DND-41 (cell line): ENCODE measurements at regions not wholly inside any gene's neighbourhood (a gene's known extent, or its start where the extent isn't known, plus 50 kb on each side); places are given as distances from the start of the nearest gene placed in this dataset.

Experiments
- ATAC-seq: fragments of 200-7000 bp; cut with Tn5 transposase; 3 replicates; pipeline ENCODE4 v1.9.1; 2021; ENCODE audit warnings: low read depth; ENCODE audit not compliant: insufficient read depth
- DNase-seq: peaks from one replicate; pipeline ENCODE4 v3.0.0-alpha.2; 2020
- H2AFZ ChIP-seq: 2 replicates; pipeline ENCODE4 v1.6.0; 2012; ENCODE audit warnings: low read depth, low read length
- H3K27ac ChIP-seq: 2 replicates; pipeline ENCODE4 v1.5.1; 2012; ENCODE audit warnings: low read length, inconsistent platforms
- H3K27me3 ChIP-seq: fragments of 200-600 bp; sonication (generic); 2 replicates; pipeline ENCODE4 v1.6.0; 2012; ENCODE audit warnings: low read length, mild to moderate bottlenecking, inconsistent platforms; ENCODE audit not compliant: insufficient read depth, poor library complexity
- H3K36me3 ChIP-seq: 2 replicates; pipeline ENCODE4 v1.5.1; 2012; ENCODE audit warnings: low read length, inconsistent platforms; ENCODE audit not compliant: insufficient read depth
- H3K4me1 ChIP-seq: 2 replicates; pipeline ENCODE4 v1.5.1; 2012; ENCODE audit warnings: mild to moderate bottlenecking, low read length; ENCODE audit not compliant: insufficient read depth
- H3K4me2 ChIP-seq: 2 replicates; pipeline ENCODE4 v1.6.0; 2012; ENCODE audit warnings: mild to moderate bottlenecking, moderate library complexity, low read length, inconsistent platforms; ENCODE audit not compliant: insufficient read depth
- H3K4me3 ChIP-seq, 2 experiments: fragments of 200-600 bp in 1 of 2; shearing (Covaris generic) in 1 of 2; 2 replicates each; pipeline ENCODE4 v1.5.1; 2012 to 2016; ENCODE audit warnings: inconsistent platforms in 2 of 2, low read length in 2 of 2, mild to moderate bottlenecking in 2 of 2, low read depth in 1 of 2, moderate library complexity in 1 of 2
- H3K79me2 ChIP-seq: 2 replicates; pipeline ENCODE4 v1.6.0; 2012; ENCODE audit warnings: low read length, inconsistent platforms; ENCODE audit not compliant: insufficient read depth
- H3K9ac ChIP-seq: 2 replicates; pipeline ENCODE4 v1.6.0; 2012; ENCODE audit warnings: low read depth, mild to moderate bottlenecking, inconsistent platforms, low read length, moderate library complexity
- H3K9me3 ChIP-seq: 2 replicates; pipeline ENCODE4 v1.5.1; 2012; ENCODE audit warnings: low read length, moderate library complexity, mild to moderate bottlenecking, inconsistent platforms; ENCODE audit not compliant: insufficient read depth, severe bottlenecking
- H4K20me1 ChIP-seq: 2 replicates; pipeline ENCODE4 v1.6.0; 2012; ENCODE audit warnings: low read length; ENCODE audit not compliant: insufficient read depth
- EZH2 ChIP-seq: IDR thresholded peaks from 3 replicates; pipeline ENCODE4 v1.6.1; 2012; ENCODE audit warnings: borderline replicate concordance, low read depth, mild to moderate bottlenecking, moderate library complexity, low read length, inconsistent platforms; ENCODE audit not compliant: severe bottlenecking
- TF ChIP-seq, protein P1 (sequence below): IDR thresholded peaks from 2 replicates; pipeline ENCODE4 v1.5.1; 2012; ENCODE audit warnings: borderline replicate concordance, low read length, moderate library complexity, mild to moderate bottlenecking; ENCODE audit not compliant: poor library complexity, severe bottlenecking; ENCODE audit errors: extremely low read depth

DNA sequence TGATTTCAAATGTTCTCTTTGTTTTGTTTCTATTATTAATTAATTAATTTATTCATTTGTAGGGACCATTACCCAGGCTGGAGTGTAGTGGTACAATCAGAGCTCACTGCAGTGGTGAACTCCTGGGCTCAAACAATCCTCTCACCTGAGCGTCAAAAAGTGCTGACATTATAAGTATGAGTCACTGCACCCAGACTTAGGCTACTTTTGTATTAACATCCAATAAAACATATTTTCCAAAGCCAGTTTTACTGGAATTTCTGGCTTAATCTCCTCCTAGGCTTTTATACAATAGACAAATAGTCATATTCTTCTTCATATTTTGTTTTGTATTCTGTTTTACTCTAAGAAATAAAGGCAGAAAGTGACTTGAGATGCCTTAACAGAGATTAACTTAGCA is 749.6 kb downstream of the SLC16A7 start:
- no peak for DNase-seq
- no peaks in the 10 kb centered on the region for H3K4me1 ChIP-seq
- H3K27me3 ChIP-seq = no peaks in the 10 kb centered on the region
- no peaks in the 10 kb centered on the region for H4K20me1 ChIP-seq
- no peak overlapping the region for H3K27ac ChIP-seq
- no peaks in the 10 kb centered on the region for H3K9me3 ChIP-seq
- no peak overlapping the region for H3K9ac ChIP-seq
- H3K4me2 ChIP-seq = no peak overlapping the region
- no peak overlapping the region for H2AFZ ChIP-seq
- no peaks in the 10 kb centered on the region for H3K36me3 ChIP-seq
- no peak for ATAC-seq
- TF ChIP-seq, protein P1, sequence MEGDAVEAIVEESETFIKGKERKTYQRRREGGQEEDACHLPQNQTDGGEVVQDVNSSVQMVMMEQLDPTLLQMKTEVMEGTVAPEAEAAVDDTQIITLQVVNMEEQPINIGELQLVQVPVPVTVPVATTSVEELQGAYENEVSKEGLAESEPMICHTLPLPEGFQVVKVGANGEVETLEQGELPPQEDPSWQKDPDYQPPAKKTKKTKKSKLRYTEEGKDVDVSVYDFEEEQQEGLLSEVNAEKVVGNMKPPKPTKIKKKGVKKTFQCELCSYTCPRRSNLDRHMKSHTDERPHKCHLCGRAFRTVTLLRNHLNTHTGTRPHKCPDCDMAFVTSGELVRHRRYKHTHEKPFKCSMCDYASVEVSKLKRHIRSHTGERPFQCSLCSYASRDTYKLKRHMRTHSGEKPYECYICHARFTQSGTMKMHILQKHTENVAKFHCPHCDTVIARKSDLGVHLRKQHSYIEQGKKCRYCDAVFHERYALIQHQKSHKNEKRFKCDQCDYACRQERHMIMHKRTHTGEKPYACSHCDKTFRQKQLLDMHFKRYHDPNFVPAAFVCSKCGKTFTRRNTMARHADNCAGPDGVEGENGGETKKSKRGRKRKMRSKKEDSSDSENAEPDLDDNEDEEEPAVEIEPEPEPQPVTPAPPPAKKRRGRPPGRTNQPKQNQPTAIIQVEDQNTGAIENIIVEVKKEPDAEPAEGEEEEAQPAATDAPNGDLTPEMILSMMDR = no peak
- TF ChIP-seq EZH2 = no peak
- no peaks in the 10 kb centered on the region for H3K79me2 ChIP-seq
- H3K4me3 ChIP-seq = no peak overlapping the region

DNA sequence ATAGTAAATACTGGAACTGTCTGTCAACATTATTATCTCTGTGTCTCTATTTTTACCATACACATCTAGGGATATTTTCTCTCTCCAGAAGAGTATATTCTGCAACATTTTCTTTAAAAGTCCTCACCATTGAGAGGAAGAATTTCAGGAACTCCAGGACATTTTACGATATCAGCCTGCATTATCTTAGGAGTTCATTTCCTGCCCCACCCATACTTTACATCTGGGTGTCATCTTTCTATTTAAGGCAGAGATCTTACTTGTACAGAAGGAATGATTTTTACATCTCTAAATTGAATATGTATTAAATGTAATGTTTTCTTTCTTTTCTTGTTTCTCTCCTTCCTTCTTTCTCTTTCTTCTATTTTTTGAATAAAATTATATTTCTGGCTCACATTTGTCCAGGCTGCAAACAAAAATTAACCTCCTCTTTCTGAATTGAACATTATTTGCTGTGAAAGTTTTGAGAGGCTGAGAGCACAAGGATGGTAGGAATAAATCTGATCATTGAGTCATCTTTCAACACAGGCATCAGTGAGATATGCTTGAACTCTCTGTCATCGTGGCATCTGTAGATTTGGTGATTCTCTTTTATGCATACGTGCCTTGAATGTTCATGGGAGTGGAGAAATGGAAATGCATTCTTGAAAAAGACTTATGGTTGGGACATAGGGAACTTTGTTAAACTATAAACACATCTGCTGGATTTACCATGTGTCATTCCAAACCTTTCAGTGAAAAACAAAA is 753.6 kb downstream of the SLC16A7 start:
- Histone ChIP-seq H3K9ac (no peak overlapping the region), H3K9me3 (no peaks in the 10 kb centered on the region), H4K20me1 (no peaks in the 10 kb centered on the region), H3K4me2 (no peak overlapping the region), H3K4me3 (no peak overlapping the region), H3K27me3 (no peaks in the 10 kb centered on the region), H3K4me1 (no peaks in the 10 kb centered on the region), H3K27ac (no peak overlapping the region), H3K79me2 (no peaks in the 10 kb centered on the region), H3K36me3 (no peaks in the 10 kb centered on the region), H2AFZ (no peak overlapping the region)
- ATAC-seq (no peak), DNase-seq (no peak)
- TF ChIP-seq, protein P1 = no peak
- TF ChIP-seq EZH2 = no peak

DNA sequence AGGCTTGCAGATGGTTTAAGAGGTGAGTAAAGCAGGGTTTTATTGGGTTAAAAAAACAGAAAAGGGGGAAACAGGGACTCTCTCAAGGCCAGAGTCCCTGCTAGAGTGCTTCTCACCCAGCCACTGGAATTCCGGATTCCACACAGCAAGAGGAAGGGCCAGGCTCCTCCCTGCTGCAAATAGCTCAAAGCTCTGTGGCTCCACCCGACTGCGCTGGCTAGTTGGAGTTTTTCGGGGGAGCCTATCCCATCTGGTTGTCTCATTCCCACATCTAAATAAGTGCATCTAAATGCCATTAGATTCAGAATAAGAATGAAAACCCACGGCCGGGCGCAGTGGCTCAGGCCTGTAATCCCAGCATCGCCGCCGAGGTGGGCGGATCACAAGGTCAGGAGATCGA is 791.5 kb downstream of the SLC16A7 start:
- Histone ChIP-seq H3K79me2 (no peaks in the 10 kb centered on the region), H3K4me3 (no peak overlapping the region), H3K4me1 (no peaks in the 10 kb centered on the region), H3K9ac (no peak overlapping the region), H2AFZ (no peak overlapping the region), H3K36me3 (no peaks in the 10 kb centered on the region), H3K27ac (no peak overlapping the region), H3K9me3 (no peaks in the 10 kb centered on the region), H3K27me3 (no peaks in the 10 kb centered on the region), H3K4me2 (no peak overlapping the region), H4K20me1 (no peaks in the 10 kb centered on the region)
- no peak for TF ChIP-seq EZH2
- TF ChIP-seq, protein P1 = no peak
- ATAC-seq = no peak
- no peak for DNase-seq
